IMR-90 (cell line): ENCODE measurements at regions not wholly inside any gene's neighbourhood (a gene's known extent, or its start where the extent isn't known, plus 50 kb on each side); places are given as distances from the start of the nearest gene placed in this dataset.
A peak's percentile ranks its signal among the peaks of the same experiment; 100 is the strongest.

Experiments used
- ATAC-seq: fragments of 200-7000 bp; cut with Tn5 transposase; 2 replicates; pipeline ENCODE4 v1.9.1; 2020; ENCODE audit warnings: low read depth, mild to moderate bottlenecking, moderate library complexity
- BruUV-seq: library from RNA; stranded (reverse); fragments of 400-500 nt; replicated peaks from 2 replicates; lab custom pipeline; 2021; lab: Mats Ljungman, UMichigan
- CTCF ChIA-PET: fragments of 300-600 bp; formaldehyde crosslinking; extraction: SDS; loops from one replicate; lab custom pipeline; 2021; ENCODE audit warnings: antibody characterized with exemption; lab: Yijun Ruan, JAX
- POLR2A ChIA-PET: fragments of 300-600 bp; sonication (Branson Sonifier 250); formaldehyde crosslinking; loops from one replicate; lab custom pipeline; 2022; ENCODE audit warnings: antibody characterized with exemption; ENCODE audit not compliant: unreplicated experiment; lab: Charles Lee
- DNase-seq: peaks from one replicate; pipeline ENCODE4 v3.0.0; 2013
- H2AFZ ChIP-seq: replicated peaks from 2 replicates; pipeline ENCODE3; 2013; ENCODE audit warnings: low read length, mild to moderate bottlenecking; ENCODE audit not compliant: poor library complexity
- H2AK5ac ChIP-seq: 2 replicates; pipeline ENCODE4 v1.6.1; 2013; ENCODE audit warnings: low read depth, low read length, inconsistent platforms
- H2AK9ac ChIP-seq: replicated peaks from 2 replicates; pipeline ENCODE3; 2013; ENCODE audit warnings: mild to moderate bottlenecking, low read depth, low read length, moderate library complexity; ENCODE audit not compliant: poor library complexity
- H2BK120ac ChIP-seq: 2 replicates; pipeline ENCODE4 v1.6.1; 2013; ENCODE audit warnings: low read depth, low read length, inconsistent platforms
- H2BK15ac ChIP-seq: 3 replicates; pipeline ENCODE4 v1.6.1; 2013; ENCODE audit warnings: low read depth, low read length, inconsistent platforms
- H2BK20ac ChIP-seq: 2 replicates; pipeline ENCODE4 v1.6.1; 2013; ENCODE audit warnings: low read depth, mild to moderate bottlenecking, inconsistent platforms, low read length, moderate library complexity
- H2BK5ac ChIP-seq: 2 replicates; pipeline ENCODE4 v1.6.1; 2013; ENCODE audit warnings: mild to moderate bottlenecking, low read depth, low read length, inconsistent platforms; ENCODE audit not compliant: poor library complexity, severe bottlenecking
- H3K14ac ChIP-seq: replicated peaks from 2 replicates; pipeline ENCODE4 v1.6.1; 2013; ENCODE audit warnings: low read depth, low read length, inconsistent platforms
- H3K18ac ChIP-seq: 2 replicates; pipeline ENCODE4 v1.6.1; 2013; ENCODE audit warnings: low read depth, low read length, control low read depth
- H3K23ac ChIP-seq: 2 replicates; pipeline ENCODE4 v1.6.1; 2013; ENCODE audit warnings: low read depth, low read length, inconsistent platforms
- H3K27ac ChIP-seq: 2 replicates; pipeline ENCODE4 v1.5.1; 2013; ENCODE audit warnings: mild to moderate bottlenecking, control low read depth, low read length; ENCODE audit not compliant: insufficient read depth
- H3K27me3 ChIP-seq: 2 replicates; pipeline ENCODE4 v1.6.1; 2013; ENCODE audit warnings: low read length; ENCODE audit not compliant: control insufficient read depth, insufficient read depth
- H3K36me3 ChIP-seq: 2 replicates; pipeline ENCODE4 v1.6.1; 2013; ENCODE audit warnings: low read length, mixed read lengths; ENCODE audit not compliant: control insufficient read depth, insufficient read depth
- H3K4ac ChIP-seq: 2 replicates; pipeline ENCODE4 v1.6.1; 2013; ENCODE audit warnings: low read depth, low read length, inconsistent platforms
- H3K4me1 ChIP-seq: 2 replicates; pipeline ENCODE4 v1.6.1; 2013; ENCODE audit warnings: low read length, mixed read lengths; ENCODE audit not compliant: control insufficient read depth, insufficient read depth
- H3K4me2 ChIP-seq: 2 replicates; pipeline ENCODE4 v1.6.1; 2013; ENCODE audit warnings: low read depth, mild to moderate bottlenecking, control low read depth, low read length, moderate library complexity
- H3K4me3 ChIP-seq: 2 replicates; pipeline ENCODE4 v1.5.1; 2013; ENCODE audit warnings: low read depth, mild to moderate bottlenecking, control low read depth, low read length, moderate library complexity; ENCODE audit not compliant: insufficient read depth
- H3K56ac ChIP-seq: 2 replicates; pipeline ENCODE4 v1.6.1; 2013; ENCODE audit warnings: low read length, inconsistent platforms; ENCODE audit not compliant: insufficient read depth; ENCODE audit errors: extremely low read depth
- H3K79me1 ChIP-seq, 2 experiments: 2 replicates each; pipeline ENCODE4 v1.6.1; 2013; ENCODE audit warnings: low read length in 2 of 2, inconsistent platforms in 1 of 2, low read depth in 1 of 2
- H3K9ac ChIP-seq: 2 replicates; pipeline ENCODE4 v1.6.1; 2013; ENCODE audit warnings: low read depth, low read length, control low read depth
- H3K9me1 ChIP-seq: 2 replicates; pipeline ENCODE4 v1.6.1; 2013; ENCODE audit warnings: low read length, inconsistent platforms; ENCODE audit not compliant: insufficient read depth
- H3K9me3 ChIP-seq: 2 replicates; pipeline ENCODE4 v1.6.1; 2013; ENCODE audit warnings: low read length; ENCODE audit not compliant: control insufficient read depth, insufficient read depth
- H4K20me1 ChIP-seq: 2 replicates; pipeline ENCODE4 v1.6.1; 2013; ENCODE audit warnings: low read length, inconsistent platforms; ENCODE audit not compliant: insufficient read depth
- H4K5ac ChIP-seq: 2 replicates; pipeline ENCODE4 v1.6.1; 2013; ENCODE audit warnings: mild to moderate bottlenecking, low read depth, low read length, control low read depth
- H4K8ac ChIP-seq, 2 experiments: 2 replicates each; pipeline ENCODE4 v1.6.1; 2013; ENCODE audit warnings: low read depth in 2 of 2, low read length in 2 of 2, control low read depth in 1 of 2, inconsistent platforms in 1 of 2
- H4K91ac ChIP-seq: 2 replicates; pipeline ENCODE4 v1.6.1; 2013; ENCODE audit warnings: low read depth, low read length, inconsistent platforms; ENCODE audit not compliant: insufficient read depth
- CHD1 ChIP-seq: IDR thresholded peaks from 2 replicates; pipeline ENCODE4 v1.6.1; 2012; ENCODE audit warnings: low read depth, low read length, improper control_type of control experiment
- MAFK ChIP-seq: IDR thresholded peaks from 2 replicates; pipeline ENCODE4 v1.6.1; 2012; ENCODE audit warnings: low read depth, low read length, improper control_type of control experiment
- RFX5 ChIP-seq: IDR thresholded peaks from 2 replicates; pipeline ENCODE4 v1.8.0; 2012; ENCODE audit warnings: low read depth, mild to moderate bottlenecking, low read length, moderate library complexity
- SMC3 ChIP-seq: fragments of 150-350 bp; IDR thresholded peaks from 2 replicates; pipeline ENCODE4 v1.6.1; 2016; ENCODE audit warnings: low read depth, mild to moderate bottlenecking, antibody characterized with exemption, low read length, moderate library complexity
- USF2 ChIP-seq: fragments of 150-350 bp; IDR thresholded peaks from 2 replicates; pipeline ENCODE4 v1.6.1; 2017; ENCODE audit warnings: mild to moderate bottlenecking, antibody characterized with exemption, low read length, low read depth
- WGBS, 2 experiments: methylation state at CpG; one replicate each; pipeline versions ENCODE4 v1.1.5 to v1.1.7; 2013; ENCODE audit warnings: missing lambda C conversion rate in 2 of 2; ENCODE audit not compliant: insufficient read length in 1 of 2; ENCODE audit errors: extremely low coverage in 2 of 2; 5-methylcytosine and 5-hydroxymethylcytosine counted together
- dilution Hi-C: fragments of 300-500 bp; cut with HindIII; formaldehyde crosslinking; loops from one replicate; pipeline ENCODE4 v1.14.3; 2018; ENCODE audit warnings: low sequenced_read_pairs; ENCODE audit not compliant: unreplicated experiment
- in situ Hi-C: fragments of 300-500 bp; cut with MboI; formaldehyde crosslinking; loops from 3 replicates; pipeline ENCODE4 v1.14.3; 2019; ENCODE audit warnings: low sequenced_read_pairs, inconsistent platforms, mixed read lengths
- intact Hi-C: fragments of 100-400 bp; cut with micrococcal nuclease; formaldehyde crosslinking; loops from 2 replicates; pipeline ENCODE4 v1.10.0; 2022
- TF ChIP-seq, protein P1 (sequence below): fragments of 150-350 bp; IDR thresholded peaks from 2 replicates; pipeline ENCODE4 v1.6.1; 2016; ENCODE audit warnings: low read depth, mild to moderate bottlenecking, low read length, moderate library complexity, borderline replicate concordance

GRCh38 chr2:215617060-215617824, 181.4 kb upstream of the FN1 start:
- H2BK15ac ChIP-seq: peak overlapping the region; percentile 70; the same call in 1 of the 3 replicates
- H3K56ac ChIP-seq: no peak overlapping the region
- no peak overlapping the region for H3K4me2 ChIP-seq
- dilution Hi-C loops: no loop called here
- no peak overlapping the region for H3K27ac ChIP-seq
- no peak overlapping the region for H3K14ac ChIP-seq
- H3K4ac ChIP-seq: 0 out of 2 replicates have a peak overlapping the region, but pooled peaks have one; percentile 9
- no peak overlapping the region for H2AK9ac ChIP-seq
- 61% methylated on average over 2 of the region's 4 CpGs; no CpG with 5 or more reads in 1 of the 2 experiments for WGBS, 2 experiments
- peak overlapping the region; percentile 24; the same call in 1 of the 2 replicates for H3K18ac ChIP-seq
- no peak overlapping the region for H4K5ac ChIP-seq
- H2BK5ac ChIP-seq: no peak overlapping the region
- H3K9me1 ChIP-seq: no peaks in the 10 kb centered on the region; the same call in 1 of the 2 replicates
- ATAC-seq (no peak), DNase-seq (no peak)
- no peak overlapping the region for H3K4me3 ChIP-seq
- in situ Hi-C loops: no loop called here
- no peak overlapping the region for H3K9ac ChIP-seq
- 0 out of 2 replicates have a peak overlapping the region, but pooled peaks have one; percentile 11 for H3K23ac ChIP-seq
- no TSS peak for BruUV-seq
- intact Hi-C loops: no loop called here
- no peak overlapping the region for H2BK120ac ChIP-seq
- H2BK20ac ChIP-seq: peak overlapping the region; percentile 43; the same call in 1 of the 2 replicates
- peaks cover 14% of the 10 kb centered on the region for H3K4me1 ChIP-seq
- ChIA-PET CTCF (no interaction called here), POLR2A (no interaction called here)
- H2AFZ ChIP-seq: no peak overlapping the region
- H4K91ac ChIP-seq: 0 out of 2 replicates have a peak overlapping the region, but pooled peaks have one; percentile 16
- no peak for TF ChIP-seq RFX5
- TF ChIP-seq, protein P1, sequence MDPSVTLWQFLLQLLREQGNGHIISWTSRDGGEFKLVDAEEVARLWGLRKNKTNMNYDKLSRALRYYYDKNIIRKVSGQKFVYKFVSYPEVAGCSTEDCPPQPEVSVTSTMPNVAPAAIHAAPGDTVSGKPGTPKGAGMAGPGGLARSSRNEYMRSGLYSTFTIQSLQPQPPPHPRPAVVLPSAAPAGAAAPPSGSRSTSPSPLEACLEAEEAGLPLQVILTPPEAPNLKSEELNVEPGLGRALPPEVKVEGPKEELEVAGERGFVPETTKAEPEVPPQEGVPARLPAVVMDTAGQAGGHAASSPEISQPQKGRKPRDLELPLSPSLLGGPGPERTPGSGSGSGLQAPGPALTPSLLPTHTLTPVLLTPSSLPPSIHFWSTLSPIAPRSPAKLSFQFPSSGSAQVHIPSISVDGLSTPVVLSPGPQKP: no peak
- no peak for TF ChIP-seq USF2
- TF ChIP-seq MAFK: no peak
- TF ChIP-seq CHD1: no peak
- TF ChIP-seq SMC3: no peak
- no peaks in the 10 kb centered on the region for H3K27me3 ChIP-seq
- H4K8ac ChIP-seq: no peak overlapping the region
- no peaks in the 10 kb centered on the region for H4K20me1 ChIP-seq
- H2AK5ac ChIP-seq: 0 out of 2 replicates have a peak overlapping the region, but pooled peaks have one; percentile 18
- no peaks in the 10 kb centered on the region for H3K79me1 ChIP-seq
- no peaks in the 10 kb centered on the region for H3K36me3 ChIP-seq
- no peaks in the 10 kb centered on the region for H3K9me3 ChIP-seq
